ENCODE measurements at regions not wholly inside any gene's neighbourhood (a gene's known extent, or its start where the extent isn't known, plus 50 kb on each side); places are given as distances from the start of the nearest gene placed in this dataset.

DNA sequence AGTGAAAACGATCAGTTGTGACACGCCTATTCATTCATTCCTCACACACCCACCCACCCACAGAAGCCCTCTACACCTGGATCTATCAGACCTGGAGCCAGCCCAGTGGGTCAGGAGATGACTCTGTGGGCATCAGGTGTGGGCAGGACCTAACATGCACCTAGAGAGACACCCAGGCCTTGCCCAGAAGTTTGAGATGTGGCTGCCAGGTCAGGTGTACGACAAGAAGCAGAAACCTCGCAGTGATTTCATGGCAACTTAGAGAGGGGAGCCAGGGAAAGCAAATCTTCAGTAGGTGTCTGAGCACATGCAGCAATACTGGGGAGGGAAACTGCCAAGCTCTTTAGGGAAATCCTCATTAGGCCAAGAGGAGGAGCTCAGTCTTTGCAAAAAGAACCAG lies 264.7 kb upstream of the ROPN1 start:
- TF ChIP-seq CTCF (IDR thresholded peaks at IDR 0.05) (no peak), SIN3A (IDR thresholded peaks at IDR 0.05; ENCODE audit: borderline replicate concordance, insufficient read depth, low read depth, low read length) (no peak), POLR2AphosphoS5 (IDR thresholded peaks at IDR 0.05; ENCODE audit: low read depth, low read length) (no peak)
